ENCODE measurements at regions not wholly inside any gene's neighbourhood (a gene's known extent, or its start where the extent isn't known, plus 50 kb on each side); places are given as distances from the start of the nearest gene placed in this dataset.

GRCh38 chr11:106425819-106426218, 348.4 kb downstream of the AASDHPPT start:
- TF ChIP-seq CTCF (IDR thresholded peaks at IDR 0.05) (no peak), POLR2AphosphoS5 (IDR thresholded peaks at IDR 0.05) (no peak)

Measured in prostate gland (tissue), 2 donors.